Testis (tissue), 2 donors: ENCODE measurements at regions not wholly inside any gene's neighbourhood (a gene's known extent, or its start where the extent isn't known, plus 50 kb on each side); places are given as distances from the start of the nearest gene placed in this dataset.

ENCODE experiments used
- DNase-seq: peaks from one replicate; pipeline ENCODE4 v3.0.0-alpha.2; 2019
- H3K27ac ChIP-seq, 2 donors: fragments of 200-600 bp; sonication (generic); one replicate each; pipeline ENCODE4 v1.5.1; 2019
- H3K27me3 ChIP-seq: fragments of 200-600 bp; sonication (generic); one replicate; pipeline ENCODE4 v1.5.1; 2019
- H3K36me3 ChIP-seq: fragments of 200-600 bp; sonication (generic); one replicate; pipeline ENCODE4 v1.5.1; 2017; ENCODE audit warnings: low read depth; ENCODE audit errors: missing control alignments
- H3K4me1 ChIP-seq: fragments of 200-600 bp; sonication (generic); one replicate; pipeline ENCODE4 v1.5.1; 2019
- H3K4me3 ChIP-seq, 2 donors: fragments of 200-600 bp; sonication (generic); one replicate each; pipeline ENCODE4 v1.5.1; 2017 to 2019
- H3K9me3 ChIP-seq: fragments of 200-600 bp; sonication (generic); one replicate; pipeline ENCODE4 v1.5.1; 2017
- CTCF ChIP-seq, 3 experiments: fragments of 450-650 bp in 2 of 3; fragments of 200-600 bp in 1 of 3; sonication (generic) in 1 of 3; IDR thresholded peaks; one replicate each; pipeline ENCODE4 v1.5.1; 2016 to 2019; ENCODE audit warnings: antibody characterized with exemption in 3 of 3, mild to moderate bottlenecking in 2 of 3, moderate library complexity in 1 of 3
- POLR2A ChIP-seq: fragments of 450-650 bp; IDR thresholded peaks from one replicate; pipeline ENCODE4 v1.6.1; 2017; ENCODE audit warnings: antibody characterized with exemption, mild to moderate bottlenecking, moderate library complexity
- WGBS, 2 donors: methylation state at CpG; one replicate each; pipeline ENCODE4 v1.1.5; 2018; 5-methylcytosine and 5-hydroxymethylcytosine counted together
- intact Hi-C: fragments of 100-400 bp; cut with DNase I; formaldehyde crosslinking; loops from one replicate; pipeline ENCODE4 v1.15.1; 2023; ENCODE audit warnings: low total_unique reads

GRCh38 chr15:96678386-96678785, 347.9 kb downstream of the NR2F2 start:
- Histone ChIP-seq H3K4me3 (no peak overlapping the region), H3K4me1 (no peaks in the 10 kb centered on the region), H3K27ac (no peak overlapping the region), H3K9me3 (no peaks in the 10 kb centered on the region), H3K36me3 (no peaks in the 10 kb centered on the region), H3K27me3 (no peaks in the 10 kb centered on the region)
- intact Hi-C loops = no loop called here
- no peak for DNase-seq
- no peak for TF ChIP-seq POLR2A
- no peak for TF ChIP-seq CTCF (IDR thresholded peaks at IDR 0.05)
- 91 to 94% methylated on average over 3 of the region's 3 CpGs for WGBS, 2 donors

- TF ChIP-seq POLR2A = no peak
- TF ChIP-seq CTCF (IDR thresholded peaks at IDR 0.05) = no peak
- 91 to 97% methylated on average over 5 of the region's 5 CpGs for WGBS, 2 donors
- H3K4me3 ChIP-seq = no peak overlapping the region
- H3K27me3 ChIP-seq = no peaks in the 10 kb centered on the region
- H3K27ac ChIP-seq = no peak overlapping the region
- intact Hi-C loops = no loop called here
- no peaks in the 10 kb centered on the region for H3K4me1 ChIP-seq
- H3K36me3 ChIP-seq = no peaks in the 10 kb centered on the region
- no peak for DNase-seq
- no peaks in the 10 kb centered on the region for H3K9me3 ChIP-seq
These were observed 357.0 kb downstream of the NR2F2 start for GRCh38 chr15:96687388-96688107.

- Histone ChIP-seq H3K27ac (no peak overlapping the region), H3K27me3 (no peaks in the 10 kb centered on the region), H3K36me3 (no peaks in the 10 kb centered on the region), H3K4me1 (no peaks in the 10 kb centered on the region), H3K9me3 (no peaks in the 10 kb centered on the region), H3K4me3 (no peak overlapping the region)
- DNase-seq = no peak
- intact Hi-C loops = no loop called here
- no peak for TF ChIP-seq POLR2A
- no peak for TF ChIP-seq CTCF (IDR thresholded peaks at IDR 0.05)
- 76 to 79% methylated on average over 3 of the region's 3 CpGs for WGBS, 2 donors
These were observed 360.2 kb downstream of the NR2F2 start for GRCh38 chr15:96690733-96691132.

GRCh38 chr15:96692826-96693225, 362.3 kb downstream of the NR2F2 start:
- H3K27me3 ChIP-seq = no peaks in the 10 kb centered on the region
- H3K4me1 ChIP-seq = no peaks in the 10 kb centered on the region
- no peak overlapping the region for H3K4me3 ChIP-seq
- no peaks in the 10 kb centered on the region for H3K9me3 ChIP-seq
- H3K36me3 ChIP-seq = no peaks in the 10 kb centered on the region
- no peak overlapping the region for H3K27ac ChIP-seq
- 92 to 95% methylated on average over 7 of the region's 7 CpGs for WGBS, 2 donors
- no peak for DNase-seq
- intact Hi-C loops = no loop called here
- TF ChIP-seq POLR2A = no peak
- no peak for TF ChIP-seq CTCF (IDR thresholded peaks at IDR 0.05)

- H3K9me3 ChIP-seq = no peaks in the 10 kb centered on the region
- H3K27me3 ChIP-seq = no peaks in the 10 kb centered on the region
- H3K27ac ChIP-seq = no peak overlapping the region
- intact Hi-C loops = no loop called here
- WGBS, 2 donors = 90 to 94% methylated on average over 2 of the region's 2 CpGs
- DNase-seq = no peak
- H3K4me1 ChIP-seq = no peaks in the 10 kb centered on the region
- H3K36me3 ChIP-seq = no peaks in the 10 kb centered on the region
- no peak for TF ChIP-seq CTCF (IDR thresholded peaks at IDR 0.05)
- TF ChIP-seq POLR2A = no peak
- H3K4me3 ChIP-seq = no peak overlapping the region
These were observed 363.0 kb downstream of the NR2F2 start for GRCh38 chr15:96693515-96693914.
